ENCODE measurements at regions not wholly inside any gene's neighbourhood (a gene's known extent, or its start where the extent isn't known, plus 50 kb on each side); places are given as distances from the start of the nearest gene placed in this dataset.

- Histone ChIP-seq H3K4me3 (ENCODE audit: low read depth, low read length, poor library complexity, severe bottlenecking) (no peak overlapping the region), H3K9me3 (ENCODE audit: low read depth, low read length, poor library complexity, severe bottlenecking) (no peaks in the 10 kb centered on the region), H3K36me3 (ENCODE audit: insufficient read depth, low read length, poor library complexity, severe bottlenecking) (no peaks in the 10 kb centered on the region), H3K4me1 (ENCODE audit: insufficient read depth, low read length, poor library complexity, severe bottlenecking) (no peaks in the 10 kb centered on the region), H3K27me3 (replicated peaks; ENCODE audit: insufficient read depth, low read depth, low read length, poor library complexity) (no peaks in the 10 kb centered on the region), H3K27ac (ENCODE audit: low read depth, low read length, poor library complexity, severe bottlenecking) (no peak overlapping the region)
- POLR2A ChIA-PET (ENCODE audit: low non-redundant PET) = no interaction called here
- BruUV-seq (replicated peaks) = no TSS peak
- intact Hi-C loops (cut with micrococcal nuclease; ENCODE audit: unreplicated experiment) = no loop called here
- CTCF ChIA-PET = no interaction called here
- no peak for DNase-seq (ENCODE audit: low spot score)
- no peak for TF ChIP-seq CTCF (conservative IDR thresholded peaks at IDR 0.05; ENCODE audit: low read depth, low read length)
These were observed 238.9 kb upstream of the MIS18BP1 start for GRCh38 chr14:45491914-45492313.

GRCh38 chr14:45486599-45486998 is 233.6 kb upstream of the MIS18BP1 start:
- no peaks in the 10 kb centered on the region for H3K9me3 ChIP-seq (ENCODE audit: low read depth, low read length, poor library complexity, severe bottlenecking)
- ChIA-PET CTCF (no interaction called here), POLR2A (ENCODE audit: low non-redundant PET) (no interaction called here)

GRCh38 chr14:45467023-45467422 is 214.0 kb upstream of the MIS18BP1 start:
- intact Hi-C loops (cut with micrococcal nuclease; ENCODE audit: unreplicated experiment) = no loop called here

More at GRCh38 chr14:45486599-45486998, 233.6 kb upstream of the MIS18BP1 start:
- no peak for TF ChIP-seq CTCF (conservative IDR thresholded peaks at IDR 0.05; ENCODE audit: low read depth, low read length)
- TF ChIP-seq EZH2 (IDR thresholded peaks at IDR 0.05; ENCODE audit: borderline replicate concordance, low read depth, low read length, poor library complexity, severe bottlenecking) = no peak
- no peak overlapping the region for H3K27ac ChIP-seq (ENCODE audit: low read depth, low read length, poor library complexity, severe bottlenecking)
- H3K27me3 ChIP-seq (replicated peaks; ENCODE audit: insufficient read depth, low read depth, low read length, poor library complexity) = no peaks in the 10 kb centered on the region
- no peaks in the 10 kb centered on the region for H3K36me3 ChIP-seq (ENCODE audit: insufficient read depth, low read length, poor library complexity, severe bottlenecking)
- no peak for DNase-seq (ENCODE audit: low spot score)
- H3K4me1 ChIP-seq (ENCODE audit: insufficient read depth, low read length, poor library complexity, severe bottlenecking) = no peaks in the 10 kb centered on the region
- no TSS peak for BruUV-seq (replicated peaks)
- H3K4me3 ChIP-seq (ENCODE audit: low read depth, low read length, poor library complexity, severe bottlenecking) = no peak overlapping the region
- intact Hi-C loops (cut with micrococcal nuclease; ENCODE audit: unreplicated experiment) = no loop called here

More at GRCh38 chr14:45467023-45467422, 214.0 kb upstream of the MIS18BP1 start:
- BruUV-seq (replicated peaks) = no TSS peak
- DNase-seq (ENCODE audit: low spot score) = no peak
- H3K36me3 ChIP-seq (ENCODE audit: insufficient read depth, low read length, poor library complexity, severe bottlenecking) = no peaks in the 10 kb centered on the region
- no peaks in the 10 kb centered on the region for H3K9me3 ChIP-seq (ENCODE audit: low read depth, low read length, poor library complexity, severe bottlenecking)
- no peak overlapping the region for H3K27ac ChIP-seq (ENCODE audit: low read depth, low read length, poor library complexity, severe bottlenecking)
- TF ChIP-seq CTCF (conservative IDR thresholded peaks at IDR 0.05; ENCODE audit: low read depth, low read length) (no peak), EZH2 (IDR thresholded peaks at IDR 0.05; ENCODE audit: borderline replicate concordance, low read depth, low read length, poor library complexity, severe bottlenecking) (no peak)
- ChIA-PET CTCF (no interaction called here), POLR2A (ENCODE audit: low non-redundant PET) (no interaction called here)
- H3K27me3 ChIP-seq (replicated peaks; ENCODE audit: insufficient read depth, low read depth, low read length, poor library complexity) = peaks cover 5% of the 10 kb centered on the region
- H3K4me1 ChIP-seq (ENCODE audit: insufficient read depth, low read length, poor library complexity, severe bottlenecking) = no peaks in the 10 kb centered on the region
- H3K4me3 ChIP-seq (ENCODE audit: low read depth, low read length, poor library complexity, severe bottlenecking) = no peak overlapping the region

Data from A673 (cell line).